IMR-90 (cell line): ENCODE measurements at regions not wholly inside any gene's neighbourhood (a gene's known extent, or its start where the extent isn't known, plus 50 kb on each side); places are given as distances from the start of the nearest gene placed in this dataset.

ENCODE experiments used
- CHD1 ChIP-seq: IDR thresholded peaks from 2 replicates; pipeline ENCODE4 v1.6.1; 2012; ENCODE audit warnings: low read depth, low read length, improper control_type of control experiment
- CTCF ChIP-seq: conservative IDR thresholded peaks from 2 replicates; pipeline ENCODE4 v1.5.1; 2012; ENCODE audit warnings: mild to moderate bottlenecking, low read depth, low read length, improper control_type of control experiment
- MXI1 ChIP-seq: IDR thresholded peaks from 2 replicates; pipeline ENCODE4 v1.6.1; 2012; ENCODE audit warnings: low read depth, mild to moderate bottlenecking, low read length, moderate library complexity, borderline replicate concordance
- POLR2A ChIP-seq: IDR thresholded peaks from 2 replicates; pipeline ENCODE4 v1.6.1; 2012; ENCODE audit warnings: mild to moderate bottlenecking, low read depth, low read length
- USF2 ChIP-seq: fragments of 150-350 bp; IDR thresholded peaks from 2 replicates; pipeline ENCODE4 v1.6.1; 2017; ENCODE audit warnings: mild to moderate bottlenecking, antibody characterized with exemption, low read length, low read depth

GRCh38 chr5:3784854-3785253 lies 189.2 kb downstream of the IRX1 start:
- no peak for TF ChIP-seq CHD1
- TF ChIP-seq CTCF = no peak
- no peak for TF ChIP-seq USF2
- no peak for TF ChIP-seq MXI1
- no peak for TF ChIP-seq POLR2A
